GM21737 (cell line): ENCODE measurements at regions not wholly inside any gene's neighbourhood (a gene's known extent, or its start where the extent isn't known, plus 50 kb on each side); places are given as distances from the start of the nearest gene placed in this dataset.
"Not testable (repeated sequence)": the region's sequence is repeated elsewhere in the genome, so short reads cannot be mapped to it uniquely, and the experiment has no call there.

Experiments
- ATAC-seq: cut with Tn5 transposase; IDR thresholded peaks from one replicate; pipeline ENCODE4 v1.9.1; 2021; ENCODE audit warnings: mild to moderate bottlenecking, moderate library complexity; ENCODE audit not compliant: unreplicated experiment

DNA sequence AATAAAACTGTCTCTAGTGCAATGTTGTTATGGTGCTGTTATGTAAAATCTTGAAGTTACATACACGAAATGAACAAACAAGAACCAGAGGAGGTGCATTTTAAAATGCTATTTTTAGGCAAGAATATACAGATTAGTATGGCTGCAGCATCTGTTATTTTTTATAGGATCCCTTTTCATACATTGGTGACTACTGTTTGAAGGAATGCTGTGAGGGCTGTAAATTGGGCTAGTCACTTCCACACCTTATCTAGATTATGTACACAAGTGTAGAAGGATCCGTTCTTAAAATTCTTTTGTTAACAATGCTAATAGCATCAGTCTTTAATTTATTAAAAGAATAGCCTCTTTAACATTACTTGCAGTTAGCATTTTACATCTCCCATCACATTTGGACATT lies 284.3 kb upstream of the MDGA2 start:
- no peak for ATAC-seq

DNA sequence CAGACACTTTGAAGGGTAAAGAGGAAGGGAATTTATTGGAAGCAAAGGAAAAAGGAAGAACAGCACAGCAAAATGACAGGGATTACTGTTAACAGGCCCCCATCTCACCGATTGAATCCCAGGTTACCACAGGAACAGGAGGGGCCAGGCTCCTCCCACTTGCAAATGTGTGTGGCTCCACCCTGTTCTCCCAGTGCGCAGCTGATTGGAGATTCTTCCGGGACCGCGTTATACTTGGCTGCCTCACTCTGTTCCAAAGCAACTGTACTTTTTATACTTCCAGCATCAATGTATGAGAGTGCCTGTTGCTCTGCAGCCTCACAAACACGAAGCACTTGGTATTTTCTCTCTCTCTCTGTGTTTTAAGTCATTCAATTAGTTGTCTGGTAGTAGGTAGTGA lies 273.6 kb upstream of the MDGA2 start:
- no peak for ATAC-seq

DNA sequence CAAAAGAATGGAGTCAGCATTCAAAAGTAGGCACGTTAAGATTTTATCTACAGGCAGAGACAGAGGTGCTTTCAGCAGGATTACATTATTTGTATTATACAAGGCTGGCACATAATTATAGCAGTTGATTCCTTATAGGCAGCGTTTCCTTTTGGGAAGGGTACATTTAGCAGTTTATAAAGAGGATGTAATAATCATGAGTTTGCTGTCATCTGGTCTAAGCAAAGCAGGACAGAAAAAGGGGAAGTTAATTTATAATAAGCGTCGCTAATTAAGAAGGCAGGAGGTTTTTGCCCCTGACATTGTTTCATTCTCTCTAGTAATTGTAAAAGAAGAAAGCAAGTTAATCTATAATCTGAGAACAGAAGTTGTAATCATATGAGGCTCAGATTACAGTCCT lies 259.9 kb upstream of the MDGA2 start:
- no peak for ATAC-seq

DNA sequence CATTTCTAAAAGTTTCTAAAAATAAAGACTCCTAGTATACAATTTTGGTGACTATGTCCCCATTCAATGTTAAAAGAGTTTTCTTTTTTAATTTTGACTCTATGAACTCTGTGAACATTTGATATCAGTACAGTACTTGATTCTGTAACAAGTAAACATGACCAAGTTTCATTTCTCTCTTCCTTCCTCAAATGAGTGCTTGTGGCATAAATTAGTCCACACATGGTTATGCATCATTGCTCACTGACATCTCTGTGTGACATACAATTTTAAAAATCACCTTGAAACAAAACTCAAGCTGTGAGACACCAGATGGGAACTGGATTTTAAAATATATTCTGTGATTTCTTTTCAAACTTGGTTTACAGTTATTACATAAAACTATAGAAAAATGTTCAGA lies 253.9 kb upstream of the MDGA2 start:
- ATAC-seq, result peak; percentile 62

DNA sequence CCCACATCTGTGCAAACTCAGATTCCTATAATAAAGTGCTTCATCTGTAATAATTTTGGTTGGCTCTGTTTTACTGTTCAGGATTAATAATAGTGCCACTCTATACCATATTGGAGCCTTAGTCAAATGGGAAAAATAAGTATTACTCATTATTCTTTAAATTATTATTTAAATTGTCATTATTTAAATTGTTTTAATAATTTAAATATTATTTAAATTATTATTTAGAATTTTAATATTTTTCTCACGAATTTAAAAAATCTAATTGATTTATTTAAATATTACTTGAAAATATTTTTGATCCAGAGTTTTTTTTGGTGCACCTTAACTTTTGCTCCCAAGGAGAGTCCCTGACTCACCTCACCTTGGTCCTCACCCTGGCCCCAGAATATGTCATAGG lies 245.7 kb upstream of the MDGA2 start:
- ATAC-seq, result no peak

DNA sequence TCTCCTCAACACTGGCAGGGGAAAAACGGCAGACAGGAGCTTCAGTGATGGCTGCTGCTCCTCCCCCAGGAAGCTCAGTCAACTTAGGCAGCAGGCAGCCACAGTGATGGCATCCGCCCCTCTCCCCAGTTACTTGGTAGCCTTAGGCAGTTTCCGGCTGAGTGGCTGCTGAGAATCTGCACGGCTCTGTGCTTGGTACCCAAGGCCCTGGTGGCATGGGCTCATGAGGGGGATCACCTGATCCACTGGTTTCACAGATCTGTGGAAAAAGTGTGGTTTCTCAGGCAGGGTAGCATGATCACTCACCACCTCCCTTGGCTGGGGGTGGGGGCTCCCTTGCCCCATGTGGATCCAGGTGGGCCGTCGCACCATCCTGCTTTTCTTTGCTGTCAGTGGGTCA lies 244.6 kb upstream of the MDGA2 start:
- no peak for ATAC-seq

DNA sequence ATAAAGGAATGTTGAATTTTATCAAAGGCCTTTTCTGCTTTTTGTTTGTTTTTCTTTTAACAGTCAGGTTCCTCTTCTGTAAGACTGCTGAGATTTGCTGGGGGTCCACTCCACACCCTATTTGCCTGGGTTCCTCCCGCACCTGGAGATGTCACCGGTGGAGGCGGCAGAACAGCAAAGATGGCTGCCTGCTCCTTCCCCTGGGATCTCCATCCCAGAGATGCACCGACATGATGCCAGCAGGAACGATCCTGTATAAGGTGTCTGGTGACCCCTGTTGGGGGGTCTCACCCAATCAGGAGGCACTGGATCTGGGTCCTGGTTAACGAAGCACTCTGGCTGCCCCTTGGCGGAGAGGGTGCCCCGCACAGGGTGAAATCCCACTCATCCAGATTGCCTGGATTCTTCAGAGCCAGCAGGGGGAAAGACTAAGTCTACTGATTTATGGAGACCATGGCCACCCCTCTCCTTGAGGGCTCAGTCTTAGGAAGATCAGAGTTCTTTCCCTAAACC lies 244.0 kb upstream of the MDGA2 start:
- ATAC-seq, result no peak

DNA sequence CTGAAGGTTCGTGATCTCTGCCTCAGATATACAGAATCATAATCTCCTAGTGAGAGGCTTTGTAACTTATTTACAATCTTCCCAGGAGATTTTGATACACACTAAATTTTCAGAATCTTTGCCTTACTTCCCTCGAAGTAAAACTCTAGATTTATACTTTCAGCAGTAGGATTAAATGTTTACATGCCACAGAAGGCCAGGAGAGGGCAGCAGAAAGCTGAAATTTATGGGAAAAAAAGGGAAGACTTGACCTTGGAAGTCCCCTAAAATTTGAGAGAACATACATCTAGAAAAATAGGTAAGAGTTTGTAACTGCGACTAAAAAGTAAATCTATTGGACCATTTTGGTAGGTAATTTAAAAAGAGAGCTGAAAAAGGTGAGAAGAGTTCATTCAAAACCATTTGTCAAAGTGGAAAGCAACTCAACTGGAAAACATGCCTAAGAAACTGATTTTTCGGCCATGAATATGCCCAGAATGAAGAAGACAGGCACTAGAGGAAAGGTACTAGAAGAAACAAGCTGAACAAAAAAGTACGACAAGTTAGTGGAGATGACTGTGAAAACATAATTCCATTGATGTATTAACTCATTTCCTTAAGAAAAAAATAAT lies 242.0 kb upstream of the MDGA2 start:
- no peak for ATAC-seq

DNA sequence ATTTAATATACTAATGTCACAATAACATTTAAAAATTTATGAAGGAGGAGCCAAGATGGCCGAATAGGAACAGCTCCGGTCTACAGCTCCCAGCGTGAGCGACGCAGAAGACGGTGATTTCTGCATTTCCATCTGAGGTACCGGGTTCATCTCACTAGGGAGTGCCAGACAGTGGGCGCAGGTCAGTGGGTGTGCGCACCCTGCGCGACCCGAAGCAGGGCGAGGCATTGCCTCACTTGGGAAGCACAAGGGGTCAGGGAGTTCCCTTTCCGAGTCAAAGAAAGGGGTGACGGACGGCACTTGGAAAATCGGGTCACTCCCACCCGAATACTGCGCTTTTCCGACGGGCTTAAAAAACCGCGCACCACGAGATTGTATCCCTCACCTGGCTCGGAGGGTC lies 225.7 kb upstream of the MDGA2 start:
- ATAC-seq, result not testable (repeated sequence)

DNA sequence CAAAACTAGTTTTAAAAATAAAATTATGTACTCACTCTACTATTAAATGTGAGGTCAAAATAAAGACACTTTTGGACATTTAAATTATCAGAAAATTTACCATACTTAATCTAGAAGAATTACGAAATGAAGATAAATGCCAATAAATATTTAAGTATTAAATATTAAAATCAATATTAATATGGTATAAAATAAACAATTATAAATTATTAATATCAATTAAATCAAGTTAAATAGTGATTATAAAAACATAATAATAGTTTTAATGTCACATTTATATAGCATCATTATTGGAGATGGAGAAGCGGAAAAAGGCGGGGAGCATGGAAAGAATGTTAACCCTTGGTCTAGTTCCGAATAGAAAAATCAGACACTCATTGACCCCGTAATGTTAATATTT lies 224.3 kb upstream of the MDGA2 start:
- no peak for ATAC-seq

DNA sequence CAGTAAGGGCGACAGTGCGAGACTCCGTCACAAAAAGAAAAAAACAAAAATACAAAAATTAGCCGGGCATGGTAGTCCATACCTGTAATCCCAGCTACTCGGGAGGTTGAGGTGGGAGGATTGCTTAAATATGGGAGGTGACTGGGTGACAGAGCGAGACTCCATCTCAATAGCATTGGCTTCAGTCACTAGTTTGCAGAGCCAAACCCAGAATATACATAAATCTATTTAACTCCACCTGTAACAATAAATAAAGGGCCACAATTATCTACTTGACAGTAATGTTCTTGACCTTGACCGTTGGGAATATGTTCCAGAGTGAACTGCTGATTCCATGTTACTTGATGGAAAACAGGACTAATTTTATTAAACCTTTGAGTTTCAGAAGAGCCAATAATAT lies 198.9 kb upstream of the MDGA2 start:
- no peak for ATAC-seq

DNA sequence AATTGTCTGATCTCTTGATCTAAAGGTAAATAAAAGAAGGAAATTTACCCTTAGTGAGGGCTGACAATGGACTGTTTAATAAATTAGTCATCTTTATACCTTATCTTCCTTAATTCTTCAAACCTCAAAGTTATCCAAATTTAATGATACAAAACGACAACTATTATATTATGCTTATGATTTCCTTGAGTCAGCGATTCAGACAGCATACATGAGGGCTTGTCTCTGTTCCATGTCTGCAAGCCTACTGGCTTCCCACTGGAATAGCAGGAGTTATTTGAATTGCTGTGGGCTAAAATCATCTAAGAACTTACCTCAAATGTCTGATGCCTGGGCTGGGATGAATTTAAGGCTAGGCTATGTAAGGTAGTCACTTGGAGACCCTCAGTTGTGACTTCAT lies 197.2 kb upstream of the MDGA2 start:
- ATAC-seq, result no peak

DNA sequence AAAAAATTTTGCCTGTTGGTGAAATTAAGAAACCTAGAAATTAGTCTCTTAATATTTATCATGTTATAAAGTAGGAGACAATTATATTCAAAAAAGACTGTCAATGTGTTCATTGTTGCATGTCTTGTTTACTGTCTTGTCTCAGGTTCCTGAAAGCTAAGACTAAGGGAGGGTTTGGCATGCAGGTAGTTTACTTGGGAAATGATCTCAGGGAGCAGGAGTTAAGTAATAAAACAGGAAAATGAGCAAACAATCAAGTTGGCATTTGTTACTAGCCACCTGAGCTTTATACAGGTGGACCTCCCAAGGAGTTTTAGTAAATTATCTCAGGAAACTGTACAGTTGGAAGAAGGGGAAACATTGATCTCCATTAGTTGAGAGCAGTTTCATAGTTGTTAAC lies 188.0 kb upstream of the MDGA2 start:
- no peak for ATAC-seq

DNA sequence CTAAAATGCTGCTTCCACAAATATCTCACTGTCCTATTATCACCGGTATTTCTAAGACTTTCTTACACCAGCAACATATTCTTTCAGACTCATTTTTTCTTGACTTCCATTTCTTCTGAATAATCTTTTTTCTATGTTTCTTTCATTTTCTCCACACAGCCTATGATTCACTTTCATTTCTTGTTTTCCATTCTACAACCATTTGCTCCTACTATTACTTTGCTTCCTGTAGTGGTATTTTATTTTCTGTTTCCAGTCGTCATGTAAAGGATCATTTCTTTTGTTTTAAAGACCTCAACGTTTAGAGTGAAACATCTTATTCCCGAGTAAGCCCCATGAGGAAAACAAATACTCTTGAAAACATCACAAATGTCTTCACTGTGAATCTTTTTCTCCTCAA lies 182.2 kb upstream of the MDGA2 start:
- ATAC-seq, result no peak

DNA sequence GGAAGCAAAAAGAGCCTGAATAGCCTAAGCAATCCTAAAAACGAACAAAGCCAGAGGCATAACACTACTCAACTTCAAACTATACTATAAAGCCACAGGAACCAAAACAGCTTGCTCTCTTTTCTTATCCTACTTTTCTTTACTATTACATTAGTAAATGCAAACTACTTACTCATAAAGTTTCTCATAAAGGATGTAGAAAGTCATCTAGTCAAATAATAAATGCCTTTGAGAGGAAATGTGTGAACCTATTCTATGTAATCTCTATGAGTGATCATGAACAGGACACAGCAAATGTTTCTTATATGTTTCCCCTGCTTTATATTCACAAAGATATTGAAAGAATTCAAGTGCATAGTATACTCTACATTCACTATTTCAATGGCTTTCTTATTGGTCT lies 176.9 kb upstream of the MDGA2 start:
- no peak for ATAC-seq

DNA sequence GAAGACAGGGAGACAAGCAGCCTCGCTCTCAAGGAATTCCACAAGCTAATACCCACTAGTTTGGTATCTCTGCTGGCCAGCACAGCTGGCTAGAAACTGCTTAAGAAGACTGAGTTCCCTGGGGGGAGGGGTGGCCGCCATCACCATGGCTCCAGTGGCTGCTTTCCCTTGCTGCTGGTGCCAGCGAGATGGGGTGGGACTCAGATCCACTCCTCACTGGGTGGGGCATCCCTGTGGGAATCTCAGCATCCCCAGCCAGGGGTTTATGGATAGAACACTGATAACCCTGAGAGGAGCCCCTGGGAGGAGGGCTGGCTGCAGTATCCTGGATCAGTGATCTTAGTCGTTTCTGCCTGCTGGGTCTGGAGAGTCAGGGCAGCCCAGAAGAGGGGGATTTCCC lies 170.6 kb upstream of the MDGA2 start:
- ATAC-seq, result no peak

DNA sequence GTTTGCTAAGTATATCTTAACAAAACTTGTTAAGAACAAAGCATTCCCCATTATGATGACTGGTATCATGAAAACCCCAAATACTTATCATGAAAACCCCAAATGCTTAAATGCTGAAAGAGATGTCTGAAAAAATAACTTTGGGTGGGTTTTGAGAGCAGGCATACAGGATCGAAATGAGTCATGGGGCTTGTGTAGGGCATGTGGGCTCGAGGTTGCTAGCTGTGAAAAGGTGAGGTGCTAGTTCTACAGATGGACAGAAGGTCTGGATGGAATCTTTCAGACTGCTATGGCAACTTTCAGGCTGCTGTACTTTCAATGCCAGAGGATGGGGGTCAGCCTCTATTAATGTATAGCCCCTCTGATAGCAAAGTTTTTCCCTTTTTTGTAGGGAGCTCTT lies 167.8 kb upstream of the MDGA2 start:
- no peak for ATAC-seq

DNA sequence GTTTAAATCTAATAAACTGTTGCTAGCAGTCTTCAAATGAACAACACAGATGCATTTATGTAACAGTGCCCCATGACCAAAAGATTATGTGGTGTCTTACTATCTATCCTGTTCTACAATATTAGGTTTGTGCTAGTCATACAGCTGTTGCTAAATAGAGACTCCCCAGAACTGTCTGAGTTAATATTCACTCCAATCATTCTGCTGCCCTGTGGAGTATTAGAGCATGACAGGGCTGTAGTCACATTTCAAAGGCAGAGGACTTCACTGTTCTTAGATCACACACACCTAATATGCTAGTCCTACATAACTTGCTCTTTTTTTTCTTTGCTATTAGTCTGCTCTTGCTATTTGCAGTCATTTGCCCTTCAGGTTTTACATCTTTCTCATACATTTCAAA lies 157.6 kb upstream of the MDGA2 start:
- no peak for ATAC-seq

DNA sequence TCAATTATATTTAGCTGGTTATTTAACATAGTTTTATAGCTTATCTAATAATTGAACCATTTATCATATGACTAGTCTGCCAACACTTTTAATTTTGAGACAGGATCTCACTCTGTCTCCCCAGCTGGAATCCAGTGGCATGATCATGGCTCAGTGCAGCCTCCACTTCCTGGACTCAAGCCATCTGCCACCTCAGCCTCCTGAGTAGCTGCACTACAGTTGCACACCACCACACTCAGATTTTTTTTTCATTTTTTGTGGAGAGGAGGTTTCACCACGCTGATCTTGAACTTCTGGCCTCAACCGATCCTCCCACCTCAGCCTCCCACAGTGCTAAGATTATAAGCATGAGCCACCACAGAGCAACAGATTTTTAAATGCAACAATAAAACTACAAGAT lies 151.4 kb upstream of the MDGA2 start:
- ATAC-seq, result no peak

DNA sequence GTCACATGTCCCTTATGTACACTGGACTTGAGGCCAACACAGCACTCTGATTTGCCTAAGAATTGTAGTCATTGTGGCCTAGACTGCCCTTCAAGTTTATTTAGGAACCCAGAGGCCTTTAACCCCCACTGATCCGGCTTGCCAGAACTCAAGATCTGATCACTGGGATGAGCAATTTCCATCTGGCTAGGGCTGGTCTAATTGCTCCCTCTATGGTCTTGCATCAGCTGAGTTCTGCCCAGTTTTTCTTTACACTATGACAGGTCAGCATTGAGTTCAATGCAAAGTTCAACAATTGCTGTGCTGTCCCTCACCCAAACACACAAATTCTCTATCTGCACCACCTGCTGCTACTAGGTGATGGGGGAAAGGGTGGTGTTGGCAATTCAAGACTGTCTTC lies 146.9 kb upstream of the MDGA2 start:
- ATAC-seq, result no peak

DNA sequence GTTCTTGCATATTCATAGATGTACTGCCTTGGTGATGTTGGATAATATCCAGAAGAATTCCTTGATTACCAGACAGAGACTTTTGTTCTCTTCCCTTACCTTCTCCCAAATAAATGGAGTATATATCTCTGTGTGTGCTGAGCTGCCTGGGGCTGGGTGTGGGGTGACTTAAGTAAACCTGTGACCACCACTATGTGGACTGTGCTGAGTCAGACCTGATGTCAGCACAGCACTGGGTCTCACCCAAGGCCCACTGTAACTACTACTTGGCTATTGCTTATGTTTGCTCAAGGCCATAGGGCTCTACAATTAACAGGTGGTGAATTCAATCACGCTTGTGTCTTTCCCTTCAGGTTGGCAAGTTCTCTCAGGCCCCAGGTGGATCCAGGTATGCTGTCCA lies 145.7 kb upstream of the MDGA2 start:
- no peak for ATAC-seq

DNA sequence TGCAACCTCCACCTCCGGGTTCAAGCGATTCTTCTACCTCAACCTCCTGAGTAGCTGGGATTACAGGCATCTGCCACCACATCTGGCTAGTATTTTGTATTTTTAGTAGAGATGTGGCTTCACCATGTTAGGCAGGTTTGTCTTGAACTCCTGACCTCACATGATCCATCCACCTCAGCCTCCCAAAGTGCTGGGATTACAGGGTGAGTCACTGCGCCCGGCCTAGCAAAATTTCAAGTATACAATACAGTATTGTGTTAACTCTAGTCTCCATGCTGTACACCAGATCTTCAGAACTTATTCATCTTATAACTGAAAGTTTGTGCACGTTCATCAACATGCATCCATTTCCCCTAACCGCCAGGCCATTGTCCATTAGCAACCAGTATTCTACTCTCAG lies 115.1 kb upstream of the MDGA2 start:
- ATAC-seq, result no peak

DNA sequence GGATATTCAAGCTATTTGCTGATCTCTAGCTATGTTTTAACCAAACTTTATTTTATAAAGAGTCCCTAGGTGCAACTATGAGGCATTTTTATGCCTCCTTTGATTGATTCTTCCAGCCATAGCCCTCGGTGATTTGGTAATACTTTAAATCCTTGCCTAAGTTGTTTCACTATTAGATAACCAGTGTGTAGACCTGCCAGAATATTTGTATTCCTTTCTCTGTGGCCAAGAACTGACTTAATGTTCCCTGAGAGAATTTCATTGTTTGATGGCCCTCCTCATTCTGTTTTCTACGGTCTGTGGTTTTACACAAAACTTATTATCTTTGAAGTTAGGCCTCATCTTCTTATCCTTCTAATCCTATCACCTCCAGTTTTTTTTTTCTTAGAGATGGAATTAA lies 109.7 kb upstream of the MDGA2 start:
- no peak for ATAC-seq

DNA sequence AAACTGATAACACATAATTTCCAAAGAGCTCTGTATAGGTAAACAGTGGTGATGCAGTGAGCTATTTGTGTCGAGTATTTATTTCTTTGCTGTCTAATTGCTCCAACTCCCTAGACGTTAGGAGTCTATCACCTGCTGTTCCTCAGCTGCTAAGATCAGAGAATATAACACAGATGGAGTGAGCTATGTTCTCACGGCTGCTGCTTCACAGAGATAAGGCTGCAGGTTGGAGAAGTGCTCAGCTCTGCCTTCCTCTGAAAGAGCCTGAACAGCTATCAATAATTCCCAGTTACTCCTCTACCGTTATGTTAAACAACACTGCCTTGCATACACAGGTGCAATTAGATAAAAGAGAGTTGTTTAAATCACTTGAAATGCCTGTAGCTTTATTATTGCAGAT lies 103.2 kb upstream of the MDGA2 start:
- ATAC-seq, result no peak
